Ovary (tissue), 3 donors: ENCODE measurements at regions not wholly inside any gene's neighbourhood (a gene's known extent, or its start where the extent isn't known, plus 50 kb on each side); places are given as distances from the start of the nearest gene placed in this dataset.

Experiments
- CTCF ChIP-seq, 3 donors: fragments of 450-650 bp in 2 of 3; fragments of 200-600 bp in 1 of 3; IDR thresholded peaks; one replicate each; pipeline versions ENCODE4 v1.5.1 to v1.8.0; 2016 to 2022; ENCODE audit warnings: antibody characterized with exemption in 3 of 3, mild to moderate bottlenecking in 1 of 3
- EP300 ChIP-seq: sonication (generic); formaldehyde crosslinking; IDR thresholded peaks from one replicate; pipeline ENCODE4 v1.6.1; 2017; ENCODE audit warnings: antibody characterized with exemption
- POLR2A ChIP-seq: fragments of 450-650 bp; IDR thresholded peaks from one replicate; pipeline ENCODE4 v1.6.1; 2017; ENCODE audit warnings: antibody characterized with exemption, mild to moderate bottlenecking, moderate library complexity
- donor health status: DM: no; HTN: no; CAD: no.

- no peak for TF ChIP-seq POLR2A
- no peak for TF ChIP-seq CTCF (IDR thresholded peaks at IDR 0.05)
- no peak for TF ChIP-seq EP300
These were observed 78.3 kb upstream of the IRX1 start for GRCh38 chr5:3517348-3517747.
